G401 (cell line): ENCODE measurements at regions not wholly inside any gene's neighbourhood (a gene's known extent, or its start where the extent isn't known, plus 50 kb on each side); places are given as distances from the start of the nearest gene placed in this dataset.
A peak's percentile ranks its signal among the peaks of the same experiment; 100 is the strongest.

Experiments used
- DNase-seq: peaks from one replicate; pipeline ENCODE4 v3.0.0-alpha.2; 2015; ENCODE audit warnings: low spot score
- in situ Hi-C: cut with HindIII; loops from 2 replicates; pipeline ENCODE4 v1.10.0; 2016; ENCODE audit warnings: low sequenced_read_pairs, mixed read lengths

DNA sequence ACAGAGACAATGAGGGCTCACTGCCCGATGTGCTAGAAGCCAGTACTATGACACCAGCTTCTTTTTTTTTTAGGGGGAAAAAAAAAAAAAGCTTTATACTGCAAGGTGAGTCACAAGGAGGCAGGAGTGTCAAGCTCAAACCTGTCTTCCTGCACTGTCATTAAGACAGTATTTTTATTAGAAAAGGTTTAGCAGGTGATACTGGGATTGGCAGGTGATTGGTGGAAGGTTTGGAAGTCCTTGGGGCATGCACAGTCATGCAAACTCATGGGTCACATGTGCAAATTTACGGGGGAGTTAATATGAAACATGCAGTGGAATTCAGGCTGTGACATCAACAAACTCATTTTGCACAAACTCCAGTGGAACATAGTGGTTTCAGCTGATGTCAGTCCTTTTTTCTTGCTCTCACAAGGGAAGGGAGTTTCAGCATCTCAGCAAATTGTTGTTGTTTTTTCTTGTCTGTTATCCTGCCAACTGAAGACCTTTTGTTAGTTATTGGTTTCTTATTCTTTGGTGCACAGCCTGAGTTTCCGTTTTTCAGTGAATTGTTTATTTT, 530.6 kb downstream of the ANKRD7 start:
- in situ Hi-C loops, result no loop called here
- peak; percentile 54 for DNase-seq

DNA sequence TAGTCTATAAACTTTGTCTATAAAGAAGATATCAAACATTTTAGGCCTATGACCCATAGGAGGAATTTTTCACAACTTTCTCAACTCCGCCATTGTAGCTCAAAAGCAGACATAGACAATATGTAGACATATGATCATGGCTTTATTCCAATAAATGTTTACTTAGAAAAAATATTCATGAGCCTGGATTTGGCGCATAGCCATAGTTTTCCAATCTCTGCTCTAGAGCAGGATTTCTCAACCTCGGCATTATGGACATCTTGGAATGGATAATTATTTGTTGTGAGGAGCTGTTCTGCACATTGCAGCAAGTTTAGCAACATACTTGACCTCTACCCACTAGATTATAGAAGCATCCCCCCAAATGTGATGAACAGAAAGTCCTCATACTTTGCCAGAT, 532.6 kb downstream of the ANKRD7 start:
- no peak for DNase-seq
- in situ Hi-C loops, result no loop called here

DNA sequence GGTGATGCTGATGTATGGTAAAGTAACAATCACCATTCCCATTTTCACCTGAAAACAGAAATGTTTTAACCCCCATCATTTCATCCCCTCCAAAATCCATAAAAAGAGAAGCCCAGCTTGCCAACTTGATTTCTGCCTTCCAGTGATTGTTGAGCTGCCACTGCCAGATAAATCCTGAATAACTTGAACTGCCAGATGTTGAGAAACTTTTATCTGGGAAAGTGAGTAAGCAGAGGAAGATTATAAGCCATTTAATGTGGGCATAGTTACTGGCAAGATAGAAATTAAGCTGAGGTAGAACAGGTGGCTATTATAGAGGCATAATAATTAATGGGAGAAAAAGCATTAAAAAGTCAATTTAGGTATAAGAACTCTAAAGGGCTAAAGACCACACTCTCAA, 534.1 kb downstream of the ANKRD7 start:
- in situ Hi-C loops, result no loop called here
- no peak for DNase-seq

DNA sequence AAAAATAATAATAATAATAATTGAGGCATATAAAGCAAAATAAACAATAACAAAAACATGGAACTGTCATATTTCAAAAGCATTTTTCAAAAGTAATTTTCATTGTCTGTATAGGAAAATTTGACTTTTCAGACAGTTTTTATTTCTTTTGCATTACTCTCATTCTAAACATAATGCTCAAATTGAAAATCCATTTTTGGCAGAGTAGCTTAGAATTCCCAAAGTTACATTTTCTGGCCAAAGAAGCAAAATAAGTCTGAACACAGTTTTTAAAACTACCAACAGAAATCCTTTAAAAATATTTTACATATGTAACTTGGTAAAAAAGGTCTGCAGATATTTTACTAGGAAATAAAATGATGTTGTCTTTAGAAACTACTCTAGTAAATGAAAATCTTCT, 535.4 kb downstream of the ANKRD7 start:
- in situ Hi-C loops, result no loop called here
- DNase-seq, result no peak

DNA sequence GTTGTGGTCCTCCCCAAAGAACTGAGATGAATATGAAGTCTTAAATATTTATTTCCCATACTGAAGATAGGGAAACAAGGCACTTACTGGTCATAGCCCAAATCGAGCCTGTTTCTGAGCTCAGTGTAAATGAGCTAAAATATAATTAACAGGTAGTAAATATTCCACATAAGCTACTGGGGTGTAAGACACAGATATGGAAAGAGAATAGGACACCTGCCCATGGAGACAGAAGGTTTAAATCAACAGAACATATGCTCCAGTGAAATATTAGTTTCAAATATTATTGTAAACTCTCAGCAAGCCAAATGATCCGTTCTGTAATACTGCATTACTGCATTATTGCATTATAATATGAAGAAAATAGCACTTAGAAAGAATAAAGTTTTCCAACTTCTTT, 537.9 kb downstream of the ANKRD7 start:
- peak; percentile 93 for DNase-seq
- in situ Hi-C loops, result no loop called here

DNA sequence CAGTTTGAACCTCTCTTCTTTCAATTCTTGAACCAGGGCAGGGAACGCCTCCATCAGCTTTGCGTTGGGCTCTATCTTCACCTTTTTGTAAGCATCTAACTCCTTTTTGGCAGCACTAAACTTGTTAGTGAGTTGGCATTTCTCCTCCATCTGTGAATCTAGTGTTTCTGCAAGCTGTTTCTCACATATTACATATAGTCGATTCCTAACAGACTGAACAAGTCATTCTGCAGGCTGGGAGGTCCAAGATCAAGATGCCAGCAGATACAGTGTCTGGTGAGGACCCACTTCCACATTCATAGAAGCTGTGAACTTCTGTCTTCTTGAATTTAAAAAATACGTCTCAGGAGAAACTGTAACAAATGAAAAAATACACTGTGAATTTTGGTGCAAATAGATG, 539.7 kb downstream of the ANKRD7 start:
- peak; percentile 41 for DNase-seq
- in situ Hi-C loops, result no loop called here

GRCh38 chr7:118771672-118772071, 547.2 kb downstream of the ANKRD7 start:
- no peak for DNase-seq
- in situ Hi-C loops, result no loop called here

- peak; percentile 51 for DNase-seq
- in situ Hi-C loops, result no loop called here
Measured at GRCh38 chr7:118777308-118777707, 552.8 kb downstream of the ANKRD7 start.

GRCh38 chr7:118792682-118793081, 568.2 kb downstream of the ANKRD7 start:
- DNase-seq, result no peak

DNA sequence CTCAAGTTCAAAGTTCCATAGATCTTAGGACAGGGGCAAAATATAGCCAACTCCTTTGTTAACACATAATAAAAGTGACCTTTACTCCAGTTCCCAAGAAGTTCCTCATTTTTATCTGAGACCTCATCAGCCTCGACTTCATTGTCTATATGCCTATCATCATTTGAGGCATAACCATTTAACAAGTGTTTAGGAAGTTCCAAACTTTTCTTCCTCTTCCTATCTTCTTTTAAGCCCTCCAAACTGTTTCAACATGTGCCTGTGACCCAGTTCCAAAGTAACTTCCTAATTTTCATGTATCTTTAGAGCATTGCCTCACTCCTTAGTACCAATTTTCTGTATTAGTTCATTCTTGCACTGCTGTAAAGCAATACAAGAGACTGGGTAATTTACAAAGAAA, 569.1 kb downstream of the ANKRD7 start:
- in situ Hi-C loops, result no loop called here
- no peak for DNase-seq

More at GRCh38 chr7:118792682-118793081, 568.2 kb downstream of the ANKRD7 start:
- in situ Hi-C loops, result no loop called here

DNA sequence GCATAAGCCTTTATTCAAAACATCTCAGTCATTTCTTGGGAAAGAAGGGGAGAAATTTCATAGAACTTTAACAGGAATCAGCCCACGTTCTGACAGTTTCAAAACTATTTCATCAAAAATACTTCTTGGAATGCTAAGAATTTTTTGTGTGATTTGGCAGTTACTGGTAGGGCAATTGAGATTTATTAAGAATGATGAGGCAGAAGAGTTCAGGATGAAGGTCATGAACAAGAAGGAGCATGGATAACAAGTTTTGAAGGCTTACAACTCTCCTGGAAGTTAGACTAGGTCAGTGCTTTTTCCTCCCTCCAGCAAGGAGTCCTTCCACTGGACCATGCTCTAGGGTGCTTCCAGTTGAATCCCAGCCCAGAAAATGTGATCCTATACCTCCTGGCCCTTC, 569.9 kb downstream of the ANKRD7 start:
- in situ Hi-C loops, result no loop called here
- DNase-seq, result no peak

- in situ Hi-C loops, result no loop called here
Measured at GRCh38 chr7:118801366-118801765, 576.9 kb downstream of the ANKRD7 start.

DNA sequence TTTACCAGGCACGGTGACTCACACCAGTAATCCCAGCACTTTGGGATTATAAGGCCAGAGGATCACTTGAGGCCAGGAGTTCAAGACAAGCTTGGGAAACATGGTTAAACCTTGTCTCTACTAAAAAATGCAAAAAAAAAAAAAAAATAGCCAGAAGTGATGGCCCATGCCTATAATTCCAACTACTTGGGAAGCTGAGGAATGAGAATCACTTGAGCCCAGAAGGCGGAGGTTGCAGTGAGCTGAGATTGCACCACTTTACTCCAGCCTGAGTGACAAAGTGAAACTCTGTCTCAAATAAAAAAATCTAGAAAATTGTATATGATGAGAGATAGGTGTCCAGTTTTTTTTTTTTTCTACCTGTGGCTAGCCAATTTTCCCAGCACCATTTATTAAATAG, 578.2 kb downstream of the ANKRD7 start:
- DNase-seq, result no peak
- in situ Hi-C loops, result no loop called here

More at GRCh38 chr7:118801366-118801765, 576.9 kb downstream of the ANKRD7 start:
- DNase-seq, result no peak

- no peak for DNase-seq
- in situ Hi-C loops, result no loop called here
Measured at GRCh38 chr7:118826246-118826645, 601.7 kb downstream of the ANKRD7 start.

- in situ Hi-C loops, result no loop called here
- DNase-seq, result no peak
Measured at GRCh38 chr7:118836933-118837332, 612.4 kb downstream of the ANKRD7 start.

- in situ Hi-C loops, result no loop called here
- DNase-seq, result peak; percentile 61
Measured at GRCh38 chr7:118839515-118839914, 615.0 kb downstream of the ANKRD7 start.

DNA sequence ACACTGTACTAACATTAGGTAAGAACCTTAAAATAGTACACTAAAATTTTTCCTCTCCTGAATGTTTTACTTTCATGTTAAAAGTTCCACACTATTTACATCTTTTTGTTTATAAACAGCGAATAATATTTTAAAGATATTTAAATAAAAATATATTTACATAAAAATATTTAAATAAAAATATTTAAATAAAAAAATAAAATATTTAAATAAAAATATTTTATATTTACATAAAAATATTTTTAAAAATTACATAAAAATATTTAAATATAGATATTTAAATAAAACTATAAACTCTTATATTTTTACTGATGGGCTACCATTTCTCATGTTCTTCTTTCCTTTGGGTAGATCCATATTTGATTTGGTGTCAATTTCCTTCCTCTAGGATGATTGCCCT, 619.0 kb downstream of the ANKRD7 start:
- no peak for DNase-seq
- in situ Hi-C loops, result no loop called here

- in situ Hi-C loops, result no loop called here
- DNase-seq, result no peak
Measured at GRCh38 chr7:118844748-118845147, 620.2 kb downstream of the ANKRD7 start.

GRCh38 chr7:118845791-118846190, 621.3 kb downstream of the ANKRD7 start:
- no peak for DNase-seq
- in situ Hi-C loops, result no loop called here

- in situ Hi-C loops, result no loop called here
- DNase-seq, result no peak
Measured at GRCh38 chr7:118846977-118847376, 622.5 kb downstream of the ANKRD7 start.

- in situ Hi-C loops, result no loop called here
Measured at GRCh38 chr7:118855290-118855689, 630.8 kb downstream of the ANKRD7 start.

GRCh38 chr7:118858651-118859149, 634.2 kb downstream of the ANKRD7 start:
- DNase-seq, result no peak
- in situ Hi-C loops, result no loop called here

More at GRCh38 chr7:118855290-118855689, 630.8 kb downstream of the ANKRD7 start:
- DNase-seq, result no peak
